Gastroesophageal sphincter (tissue), 3 donors: ENCODE measurements at regions not wholly inside any gene's neighbourhood (a gene's known extent, or its start where the extent isn't known, plus 50 kb on each side); places are given as distances from the start of the nearest gene placed in this dataset.

Experiments used
- EP300 ChIP-seq: sonication (generic); formaldehyde crosslinking; IDR thresholded peaks from one replicate; pipeline ENCODE4 v1.6.1; 2017; ENCODE audit warnings: antibody characterized with exemption, mild to moderate bottlenecking
- TF ChIP-seq, protein P1 (sequence below), 4 experiments: fragments of 200-600 bp in 2 of 4; fragments of 450-650 bp in 2 of 4; sonication (generic) in 1 of 4; IDR thresholded peaks; one replicate each; pipeline ENCODE4 v1.5.1; 2017 to 2019; ENCODE audit warnings: antibody characterized with exemption in 4 of 4, mild to moderate bottlenecking in 2 of 4, moderate library complexity in 2 of 4

DNA sequence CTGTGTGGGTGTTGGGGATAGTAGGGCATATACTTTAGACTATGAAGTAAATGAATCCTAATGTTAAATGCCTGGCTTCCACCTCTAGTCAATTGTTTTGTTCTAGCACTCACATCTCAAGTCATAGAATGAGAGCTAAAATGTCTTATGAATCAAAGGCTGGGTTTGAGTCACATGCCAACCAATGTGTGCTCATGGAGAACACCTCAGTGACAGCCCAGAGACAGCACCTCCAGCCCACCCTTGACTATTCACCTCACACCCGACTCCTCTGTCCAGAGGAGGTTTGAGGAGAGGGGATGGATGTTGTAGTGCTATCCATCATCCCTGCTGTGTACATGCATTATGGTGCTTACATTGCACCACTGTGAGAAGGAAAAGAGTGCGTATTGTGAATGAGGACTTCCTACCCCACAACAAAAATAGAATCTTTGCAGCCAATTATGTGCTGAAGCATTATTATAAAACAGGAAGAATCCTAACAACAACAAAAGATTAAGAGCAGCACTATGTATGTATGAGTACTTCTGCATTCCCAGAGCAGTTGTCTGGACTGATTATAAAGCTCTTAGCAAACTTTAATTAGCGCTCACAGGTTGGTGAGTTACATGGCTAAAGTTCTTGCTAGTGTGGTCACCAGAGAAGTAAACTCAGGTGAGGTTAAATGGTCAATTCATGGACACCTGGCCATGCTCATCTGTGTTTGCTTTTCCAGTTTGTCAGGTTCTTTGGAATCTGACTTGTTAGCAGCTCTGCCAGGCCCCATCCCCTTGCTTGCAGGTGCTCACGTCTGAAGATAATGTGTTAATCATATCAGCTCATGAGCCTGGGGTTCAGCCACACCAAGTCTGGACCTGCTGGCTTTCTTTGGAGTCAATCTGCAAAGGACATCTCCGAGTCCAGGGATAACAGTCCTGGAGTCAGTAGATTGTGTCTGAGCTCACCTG lies 55.3 kb upstream of the NABP1 start:
- TF ChIP-seq EP300, result no peak
- TF ChIP-seq, protein P1, sequence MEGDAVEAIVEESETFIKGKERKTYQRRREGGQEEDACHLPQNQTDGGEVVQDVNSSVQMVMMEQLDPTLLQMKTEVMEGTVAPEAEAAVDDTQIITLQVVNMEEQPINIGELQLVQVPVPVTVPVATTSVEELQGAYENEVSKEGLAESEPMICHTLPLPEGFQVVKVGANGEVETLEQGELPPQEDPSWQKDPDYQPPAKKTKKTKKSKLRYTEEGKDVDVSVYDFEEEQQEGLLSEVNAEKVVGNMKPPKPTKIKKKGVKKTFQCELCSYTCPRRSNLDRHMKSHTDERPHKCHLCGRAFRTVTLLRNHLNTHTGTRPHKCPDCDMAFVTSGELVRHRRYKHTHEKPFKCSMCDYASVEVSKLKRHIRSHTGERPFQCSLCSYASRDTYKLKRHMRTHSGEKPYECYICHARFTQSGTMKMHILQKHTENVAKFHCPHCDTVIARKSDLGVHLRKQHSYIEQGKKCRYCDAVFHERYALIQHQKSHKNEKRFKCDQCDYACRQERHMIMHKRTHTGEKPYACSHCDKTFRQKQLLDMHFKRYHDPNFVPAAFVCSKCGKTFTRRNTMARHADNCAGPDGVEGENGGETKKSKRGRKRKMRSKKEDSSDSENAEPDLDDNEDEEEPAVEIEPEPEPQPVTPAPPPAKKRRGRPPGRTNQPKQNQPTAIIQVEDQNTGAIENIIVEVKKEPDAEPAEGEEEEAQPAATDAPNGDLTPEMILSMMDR (IDR thresholded peaks at IDR 0.05), result no peak
